Peyer's patch (tissue), 4 donors: ENCODE measurements at regions not wholly inside any gene's neighbourhood (a gene's known extent, or its start where the extent isn't known, plus 50 kb on each side); places are given as distances from the start of the nearest gene placed in this dataset.
"Not testable (repeated sequence)": the region's sequence is repeated elsewhere in the genome, so short reads cannot be mapped to it uniquely, and the experiment has no call there.

Experiments used
- DNase-seq, 3 donors: peaks; one replicate each; pipeline ENCODE4 v3.0.0-alpha.2; 2017 to 2019
- H3K27ac ChIP-seq, 4 donors: fragments of 200-600 bp; sonication (generic); one replicate each; pipeline ENCODE4 v1.5.1; 2016 to 2019
- H3K27me3 ChIP-seq, 2 donors: fragments of 200-600 bp; sonication (generic); one replicate each; pipeline ENCODE4 v1.5.1; 2019
- H3K36me3 ChIP-seq, 3 donors: fragments of 200-600 bp; sonication (generic); one replicate each; pipeline ENCODE4 v1.5.1; 2016 to 2019
- H3K4me1 ChIP-seq, 4 donors: fragments of 200-600 bp; sonication (generic); one replicate each; pipeline ENCODE4 v1.5.1; 2016 to 2019
- H3K4me3 ChIP-seq, 4 donors: fragments of 200-600 bp; sonication (generic); 1 replicate in 3 of 4; 2 replicates in 1 of 4; pipeline ENCODE4 v1.5.1; 2016 to 2019; ENCODE audit warnings: mild to moderate bottlenecking in 1 of 4
- H3K9me3 ChIP-seq, 4 donors: fragments of 200-600 bp; sonication (generic); one replicate each; pipeline ENCODE4 v1.5.1; 2016 to 2019; ENCODE audit warnings: mild to moderate bottlenecking in 1 of 4
- CTCF ChIP-seq, 6 experiments: fragments of 450-650 bp in 4 of 6; fragments of 200-600 bp in 2 of 6; sonication (generic) in 1 of 6; IDR thresholded peaks; one replicate each; pipeline ENCODE4 v1.5.1; 2017 to 2019; ENCODE audit warnings: antibody characterized with exemption in 6 of 6, mild to moderate bottlenecking in 3 of 6, moderate library complexity in 1 of 6
- POLR2A ChIP-seq, 2 donors: fragments of 450-650 bp; IDR thresholded peaks; one replicate each; pipeline ENCODE4 v1.5.1; 2017; ENCODE audit warnings: antibody characterized with exemption in 2 of 2, mild to moderate bottlenecking in 2 of 2, moderate library complexity in 2 of 2

- no peak for TF ChIP-seq CTCF (IDR thresholded peaks at IDR 0.05)
- no peak for TF ChIP-seq POLR2A (IDR thresholded peaks at IDR 0.05)
- H3K9me3 ChIP-seq = peaks cover 0 to 2% (median 0%) of the 10 kb centered on the region in 4 donors
- no peak overlapping the region for H3K27ac ChIP-seq
- no peaks in the 10 kb centered on the region for H3K27me3 ChIP-seq
- H3K4me3 ChIP-seq = no peak overlapping the region
- H3K4me1 ChIP-seq = no peaks in the 10 kb centered on the region
- no peak for DNase-seq
- no peaks in the 10 kb centered on the region for H3K36me3 ChIP-seq
Measured at GRCh38 chr1:147388969-147389368, 146.5 kb downstream of the CHD1L start.

GRCh38 chr1:147389532-147390184 lies 147.2 kb downstream of the CHD1L start:
- TF ChIP-seq CTCF (IDR thresholded peaks at IDR 0.05) (peak in 4 of 6 experiments; percentile 61 to 66 (median 62)), POLR2A (IDR thresholded peaks at IDR 0.05) (no peak)
- H3K27me3 ChIP-seq = no peaks in the 10 kb centered on the region
- peaks cover 0 to 2% (median 0%) of the 10 kb centered on the region in 4 donors for H3K9me3 ChIP-seq
- no peak overlapping the region for H3K4me3 ChIP-seq
- H3K27ac ChIP-seq = no peak overlapping the region
- no peak for DNase-seq
- no peaks in the 10 kb centered on the region for H3K36me3 ChIP-seq
- H3K4me1 ChIP-seq = no peaks in the 10 kb centered on the region

- Histone ChIP-seq H3K36me3 (no peaks in the 10 kb centered on the region), H3K4me1 (no peaks in the 10 kb centered on the region), H3K4me3 (no peak overlapping the region), H3K27ac (no peak overlapping the region), H3K9me3 (peaks cover 0 to 2% (median 0%) of the 10 kb centered on the region in 4 donors), H3K27me3 (no peaks in the 10 kb centered on the region)
- no peak for DNase-seq
- TF ChIP-seq POLR2A (IDR thresholded peaks at IDR 0.05) = no peak
- TF ChIP-seq CTCF (IDR thresholded peaks at IDR 0.05) = no peak
Measured at GRCh38 chr1:147390185-147390542, 147.7 kb downstream of the CHD1L start.

- H3K27me3 ChIP-seq = no peaks in the 10 kb centered on the region
- no peak for DNase-seq
- H3K27ac ChIP-seq = no peak overlapping the region
- peaks cover 0 to 2% (median 0%) of the 10 kb centered on the region in 4 donors for H3K9me3 ChIP-seq
- H3K4me3 ChIP-seq = no peak overlapping the region
- TF ChIP-seq CTCF (IDR thresholded peaks at IDR 0.05) (no peak), POLR2A (IDR thresholded peaks at IDR 0.05) (no peak)
- H3K36me3 ChIP-seq = no peaks in the 10 kb centered on the region
- no peaks in the 10 kb centered on the region for H3K4me1 ChIP-seq
Measured at GRCh38 chr1:147391114-147391513, 148.6 kb downstream of the CHD1L start.

GRCh38 chr1:147402326-147403045 lies 138.8 kb upstream of the BCL9 start:
- H3K4me3 ChIP-seq, H3K36me3 ChIP-seq, DNase-seq, H3K27ac ChIP-seq, H3K27me3 ChIP-seq, H3K9me3 ChIP-seq, H3K4me1 ChIP-seq: not testable (repeated sequence)

- H3K27ac ChIP-seq, H3K27me3 ChIP-seq, DNase-seq, H3K36me3 ChIP-seq, H3K9me3 ChIP-seq, H3K4me3 ChIP-seq, H3K4me1 ChIP-seq: not testable (repeated sequence)
Measured at GRCh38 chr1:147404344-147404743, 137.0 kb upstream of the BCL9 start.
